Transverse colon (tissue), 4 donors: ENCODE measurements at regions not wholly inside any gene's neighbourhood (a gene's known extent, or its start where the extent isn't known, plus 50 kb on each side); places are given as distances from the start of the nearest gene placed in this dataset.
A peak's percentile ranks its signal among the peaks of the same experiment; 100 is the strongest.

ENCODE experiments used
- DNase-seq: peaks from one replicate; pipeline ENCODE4 v3.0.0-alpha.2; 2019
- H3K27ac ChIP-seq, 4 donors: fragments of 200-600 bp; sonication (generic); 2 replicates each; pipeline ENCODE4 v1.5.1; 2016 to 2018; ENCODE audit warnings: inconsistent platforms in 4 of 4
- H3K27me3 ChIP-seq: fragments of 200-600 bp; sonication (generic); 2 replicates; pipeline ENCODE4 v1.5.1; 2017; ENCODE audit warnings: inconsistent platforms
- H3K36me3 ChIP-seq, 4 donors: fragments of 200-600 bp; sonication (generic); 2 replicates each; pipeline ENCODE4 v1.5.1; 2017 to 2019; ENCODE audit warnings: inconsistent platforms in 4 of 4
- H3K4me1 ChIP-seq, 4 donors: fragments of 200-600 bp; sonication (generic); 2 replicates each; pipeline ENCODE4 v1.5.1; 2017 to 2020; ENCODE audit warnings: inconsistent platforms in 4 of 4
- H3K4me3 ChIP-seq, 4 donors: fragments of 200-600 bp; sonication (generic); 1 replicate in 1 of 4; 2 replicates in 3 of 4; pipeline versions ENCODE4 v1.5.1 to v1.6.1; 2017 to 2019; ENCODE audit warnings: inconsistent platforms in 4 of 4
- H3K9me3 ChIP-seq, 2 donors: fragments of 200-600 bp; sonication (generic); 2 replicates each; pipeline ENCODE4 v1.5.1; 2017 to 2019; ENCODE audit warnings: inconsistent platforms in 2 of 2
- CTCF ChIP-seq, 5 experiments: fragments of 200-600 bp in 3 of 5; fragments of 450-650 bp in 2 of 5; sonication (generic) in 3 of 5; IDR thresholded peaks; 1 replicate in 2 of 5; 2 replicates in 3 of 5; pipeline ENCODE4 v1.5.1; 2016 to 2017; ENCODE audit warnings: antibody characterized with exemption in 5 of 5, inconsistent platforms in 3 of 5, mild to moderate bottlenecking in 2 of 5, moderate library complexity in 1 of 5
- EP300 ChIP-seq: sonication (generic); formaldehyde crosslinking; IDR thresholded peaks from one replicate; pipeline ENCODE4 v1.6.1; 2017; ENCODE audit warnings: antibody characterized with exemption, low read depth
- POLR2A ChIP-seq: fragments of 450-650 bp; IDR thresholded peaks from one replicate; pipeline ENCODE4 v1.6.1; 2016; ENCODE audit warnings: antibody characterized with exemption, mild to moderate bottlenecking, moderate library complexity
- POLR2AphosphoS5 ChIP-seq, 3 donors: sonication (generic); formaldehyde crosslinking; IDR thresholded peaks; one replicate each; pipeline ENCODE4 v1.6.1; 2016; ENCODE audit warnings: antibody characterized with exemption in 3 of 3
- WGBS, 2 donors: methylation state at CpG; one replicate each; pipeline ENCODE4 v1.1.5; 2018; ENCODE audit warnings: low coverage in 1 of 2; 5-methylcytosine and 5-hydroxymethylcytosine counted together
- in situ Hi-C, 4 donors: fragments of 200-750 bp; cut with MboI; loops; one replicate each; pipeline versions ENCODE4 v1.15.0 to v1.15.1; 2017; ENCODE audit warnings: low sequenced_read_pairs in 3 of 4, low pct_ligation_motif_present in 1 of 4, low pct_unique_long_range_greater_than_20kb in 1 of 4
- intact Hi-C: fragments of 100-400 bp; cut with DNase I; formaldehyde crosslinking; loops from one replicate; pipeline ENCODE4 v1.15.1; 2023; ENCODE audit warnings: low total_unique reads

GRCh38 chr4:74544655-74545361 lies 99.9 kb downstream of the AREG start:
- 60 to 75% methylated on average over 1 of the region's 1 CpG for WGBS, 2 donors
- Histone ChIP-seq H3K27ac (peak overlapping the region; percentile 33 to 70 (median 60)), H3K4me1 (peaks cover 16 to 53% (median 27%) of the 10 kb centered on the region in 4 donors), H3K36me3 (no peaks in the 10 kb centered on the region), H3K4me3 (no peak overlapping the region), H3K27me3 (no peaks in the 10 kb centered on the region), H3K9me3 (no peaks in the 10 kb centered on the region)
- in situ Hi-C loops (no loop called here), intact Hi-C loops (no loop called here)
- TF ChIP-seq EP300, result no peak
- TF ChIP-seq POLR2AphosphoS5 (IDR thresholded peaks at IDR 0.05), result peak in 1 of 3 donors; percentile 17
- no peak for TF ChIP-seq POLR2A
- no peak for TF ChIP-seq CTCF (IDR thresholded peaks at IDR 0.05)
- DNase-seq, result no peak

- in situ Hi-C loops (no loop called here), intact Hi-C loops (no loop called here)
- no peak for TF ChIP-seq POLR2AphosphoS5 (IDR thresholded peaks at IDR 0.05)
- TF ChIP-seq EP300, result no peak
- TF ChIP-seq POLR2A, result no peak
- TF ChIP-seq CTCF (IDR thresholded peaks at IDR 0.05), result no peak
- Histone ChIP-seq H3K4me3 (no peak overlapping the region), H3K27ac (peak overlapping the region; percentile 24 to 70 (median 60)), H3K9me3 (no peaks in the 10 kb centered on the region), H3K36me3 (no peaks in the 10 kb centered on the region), H3K4me1 (peaks cover 16 to 48% (median 27%) of the 10 kb centered on the region in 4 donors), H3K27me3 (no peaks in the 10 kb centered on the region)
- no peak for DNase-seq
These were observed 100.5 kb downstream of the AREG start for GRCh38 chr4:74545448-74545847.

- Histone ChIP-seq H3K27me3 (no peaks in the 10 kb centered on the region), H3K9me3 (no peaks in the 10 kb centered on the region), H3K4me3 (no peak overlapping the region), H3K27ac (peak overlapping the region in 1 of 4 donors; percentile 67), H3K4me1 (peaks cover 16 to 45% (median 27%) of the 10 kb centered on the region in 4 donors), H3K36me3 (no peaks in the 10 kb centered on the region)
- 60 to 93% methylated on average over 2 of the region's 2 CpGs for WGBS, 2 donors
- intact Hi-C loops (no loop called here), in situ Hi-C loops (no loop called here)
- no peak for TF ChIP-seq POLR2A
- no peak for TF ChIP-seq POLR2AphosphoS5 (IDR thresholded peaks at IDR 0.05)
- TF ChIP-seq EP300, result no peak
- no peak for TF ChIP-seq CTCF (IDR thresholded peaks at IDR 0.05)
- no peak for DNase-seq
These were observed 101.1 kb downstream of the AREG start for GRCh38 chr4:74546057-74546456.

- no peaks in the 10 kb centered on the region for H3K27me3 ChIP-seq
- in situ Hi-C loops, result no loop called here
These were observed 102.1 kb downstream of the AREG start for GRCh38 chr4:74547042-74547441.

More at GRCh38 chr4:74547042-74547441, 102.1 kb downstream of the AREG start:
- DNase-seq, result no peak
- Histone ChIP-seq H3K27ac (no peak overlapping the region), H3K4me3 (no peak overlapping the region), H3K4me1 (peaks cover 13 to 35% (median 25%) of the 10 kb centered on the region in 4 donors), H3K36me3 (no peaks in the 10 kb centered on the region), H3K9me3 (no peaks in the 10 kb centered on the region)
- intact Hi-C loops, result no loop called here
- no peak for TF ChIP-seq CTCF (IDR thresholded peaks at IDR 0.05)
- TF ChIP-seq POLR2A, result no peak
- no peak for TF ChIP-seq POLR2AphosphoS5 (IDR thresholded peaks at IDR 0.05)
- TF ChIP-seq EP300, result no peak
